ENCODE measurements at regions not wholly inside any gene's neighbourhood (a gene's known extent, or its start where the extent isn't known, plus 50 kb on each side); places are given as distances from the start of the nearest gene placed in this dataset.

- 0 out of 3 replicates have a peak, but pooled peaks cover 9% of the 10 kb centered on the region for H3K9me3 ChIP-seq
- TF ChIP-seq, protein P1, sequence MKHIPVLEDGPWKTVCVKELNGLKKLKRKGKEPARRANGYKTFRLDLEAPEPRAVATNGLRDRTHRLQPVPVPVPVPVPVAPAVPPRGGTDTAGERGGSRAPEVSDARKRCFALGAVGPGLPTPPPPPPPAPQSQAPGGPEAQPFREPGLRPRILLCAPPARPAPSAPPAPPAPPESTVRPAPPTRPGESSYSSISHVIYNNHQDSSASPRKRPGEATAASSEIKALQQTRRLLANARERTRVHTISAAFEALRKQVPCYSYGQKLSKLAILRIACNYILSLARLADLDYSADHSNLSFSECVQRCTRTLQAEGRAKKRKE (CRISPR knock-in tag; IDR thresholded peaks at IDR 0.05; ENCODE audit: low read depth), result no peak
- TF ChIP-seq, protein P2, sequence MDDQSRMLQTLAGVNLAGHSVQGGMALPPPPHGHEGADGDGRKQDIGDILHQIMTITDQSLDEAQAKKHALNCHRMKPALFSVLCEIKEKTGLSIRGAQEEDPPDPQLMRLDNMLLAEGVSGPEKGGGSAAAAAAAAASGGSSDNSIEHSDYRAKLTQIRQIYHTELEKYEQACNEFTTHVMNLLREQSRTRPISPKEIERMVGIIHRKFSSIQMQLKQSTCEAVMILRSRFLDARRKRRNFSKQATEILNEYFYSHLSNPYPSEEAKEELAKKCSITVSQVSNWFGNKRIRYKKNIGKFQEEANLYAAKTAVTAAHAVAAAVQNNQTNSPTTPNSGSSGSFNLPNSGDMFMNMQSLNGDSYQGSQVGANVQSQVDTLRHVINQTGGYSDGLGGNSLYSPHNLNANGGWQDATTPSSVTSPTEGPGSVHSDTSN (IDR thresholded peaks at IDR 0.05), result no peak
- no peak for TF ChIP-seq HEYL (CRISPR knock-in tag; IDR thresholded peaks at IDR 0.05)
- no peak for ATAC-seq
- no peak for FAIRE-seq
- H3K4me2 ChIP-seq, result no peak overlapping the region
- no peak overlapping the region for H3K27ac ChIP-seq
- ChIA-PET CTCF (interaction anchor here (1.5 kb wide), 1 partner anchor 23 kb away, joined by 3 read pairs; no protein-coding TSS in a partner anchor), POLR2A (no interaction called here)
- WGBS (ENCODE audit: missing lambda C conversion rate), result 57% methylated on average over 4 of the region's 4 CpGs
- H3K4me1 ChIP-seq, result no peaks in the 10 kb centered on the region
- DNase-seq (ENCODE audit: low read depth in 1 of 2, low spot score in 1 of 2), result no peak
- H3K4me3 ChIP-seq, result no peak overlapping the region
Observed at GRCh38 chr19:28984315-28984714, 228.6 kb downstream of the UQCRFS1 start.

DNA sequence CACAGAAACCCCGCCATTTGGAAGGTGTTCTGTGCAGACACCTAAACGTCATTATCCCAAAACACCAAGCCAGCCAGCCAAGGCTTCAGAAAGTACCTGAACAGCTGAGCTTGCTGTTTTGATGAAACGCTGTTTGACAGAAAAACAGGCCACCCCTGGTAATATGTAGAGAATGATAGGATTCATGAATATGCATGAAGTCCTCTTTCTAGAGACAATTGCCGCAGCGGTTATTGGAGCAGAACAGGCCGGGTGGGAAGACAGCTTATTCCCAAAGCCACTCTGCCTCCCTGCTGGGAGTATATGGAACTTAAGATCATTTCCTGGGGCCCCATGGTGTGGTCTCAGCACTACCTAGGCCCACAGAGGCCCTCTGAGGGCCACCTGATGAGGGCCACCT is 229.5 kb downstream of the UQCRFS1 start:
- 55% methylated on average over 6 of the region's 6 CpGs for WGBS (ENCODE audit: missing lambda C conversion rate)
- ATAC-seq, result no peak
- POLR2A ChIA-PET, result no interaction called here

GRCh38 chr19:28981994-28982393 is 231.0 kb downstream of the UQCRFS1 start:
- POLR2A ChIA-PET, result no interaction called here
- no peak overlapping the region for H3K4me2 ChIP-seq
- H3K27ac ChIP-seq, result no peak overlapping the region
- WGBS (ENCODE audit: missing lambda C conversion rate), result 74% methylated on average over 2 of the region's 2 CpGs
- no peak overlapping the region for H3K4me3 ChIP-seq
- DNase-seq (ENCODE audit: low read depth in 1 of 2, low spot score in 1 of 2) (no peak), ATAC-seq (no peak), FAIRE-seq (no peak)
- H3K4me1 ChIP-seq, result no peaks in the 10 kb centered on the region
- CTCF ChIA-PET, result interaction anchor here (0.6 kb wide), 1 partner anchor 10 kb away, joined by 4 read pairs; no protein-coding TSS in a partner anchor
- H3K9me3 ChIP-seq, result 0 out of 3 replicates have a peak, but pooled peaks cover 9% of the 10 kb centered on the region
- TF ChIP-seq, protein P3, sequence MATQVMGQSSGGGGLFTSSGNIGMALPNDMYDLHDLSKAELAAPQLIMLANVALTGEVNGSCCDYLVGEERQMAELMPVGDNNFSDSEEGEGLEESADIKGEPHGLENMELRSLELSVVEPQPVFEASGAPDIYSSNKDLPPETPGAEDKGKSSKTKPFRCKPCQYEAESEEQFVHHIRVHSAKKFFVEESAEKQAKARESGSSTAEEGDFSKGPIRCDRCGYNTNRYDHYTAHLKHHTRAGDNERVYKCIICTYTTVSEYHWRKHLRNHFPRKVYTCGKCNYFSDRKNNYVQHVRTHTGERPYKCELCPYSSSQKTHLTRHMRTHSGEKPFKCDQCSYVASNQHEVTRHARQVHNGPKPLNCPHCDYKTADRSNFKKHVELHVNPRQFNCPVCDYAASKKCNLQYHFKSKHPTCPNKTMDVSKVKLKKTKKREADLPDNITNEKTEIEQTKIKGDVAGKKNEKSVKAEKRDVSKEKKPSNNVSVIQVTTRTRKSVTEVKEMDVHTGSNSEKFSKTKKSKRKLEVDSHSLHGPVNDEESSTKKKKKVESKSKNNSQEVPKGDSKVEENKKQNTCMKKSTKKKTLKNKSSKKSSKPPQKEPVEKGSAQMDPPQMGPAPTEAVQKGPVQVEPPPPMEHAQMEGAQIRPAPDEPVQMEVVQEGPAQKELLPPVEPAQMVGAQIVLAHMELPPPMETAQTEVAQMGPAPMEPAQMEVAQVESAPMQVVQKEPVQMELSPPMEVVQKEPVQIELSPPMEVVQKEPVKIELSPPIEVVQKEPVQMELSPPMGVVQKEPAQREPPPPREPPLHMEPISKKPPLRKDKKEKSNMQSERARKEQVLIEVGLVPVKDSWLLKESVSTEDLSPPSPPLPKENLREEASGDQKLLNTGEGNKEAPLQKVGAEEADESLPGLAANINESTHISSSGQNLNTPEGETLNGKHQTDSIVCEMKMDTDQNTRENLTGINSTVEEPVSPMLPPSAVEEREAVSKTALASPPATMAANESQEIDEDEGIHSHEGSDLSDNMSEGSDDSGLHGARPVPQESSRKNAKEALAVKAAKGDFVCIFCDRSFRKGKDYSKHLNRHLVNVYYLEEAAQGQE (IDR thresholded peaks at IDR 0.05), result no peak
- no peak for TF ChIP-seq TFCP2L1 (CRISPR knock-in tag; IDR thresholded peaks at IDR 0.05)
- no peak for TF ChIP-seq TP53 (CRISPR knock-in tag; IDR thresholded peaks at IDR 0.05)
- TF ChIP-seq MAFK (IDR thresholded peaks at IDR 0.05; ENCODE audit: partially characterized antibody), result no peak
- TF ChIP-seq NFE2L2 (conservative IDR thresholded peaks at IDR 0.05; ENCODE audit: low read length), result no peak
- TF ChIP-seq HOXB13 (CRISPR knock-in tag; IDR thresholded peaks at IDR 0.05; ENCODE audit: low read depth), result no peak
- TF ChIP-seq SREBF2 (IDR thresholded peaks at IDR 0.05), result no peak
- TF ChIP-seq CBX2 (IDR thresholded peaks at IDR 0.05; ENCODE audit: borderline replicate concordance, low read depth), result no peak
- TF ChIP-seq HEYL (CRISPR knock-in tag; IDR thresholded peaks at IDR 0.05), result no peak
- no peak for TF ChIP-seq HDAC2 (IDR thresholded peaks at IDR 0.05)
- no peak for TF ChIP-seq ESRRA (IDR thresholded peaks at IDR 0.05; ENCODE audit: borderline replicate concordance, low read length)

More for the DNA sequence above, 229.5 kb downstream of the UQCRFS1 start:
- H3K4me3 ChIP-seq, result no peak overlapping the region
- FAIRE-seq (no peak), DNase-seq (ENCODE audit: low read depth in 1 of 2, low spot score in 1 of 2) (no peak)
- H3K4me1 ChIP-seq, result no peaks in the 10 kb centered on the region
- H3K27ac ChIP-seq, result no peak overlapping the region
- CTCF ChIA-PET, result interaction anchor here (0.7 to 1.5 kb wide), 3 partner anchors 22 to 34 kb away, joined by 3 to 4 read pairs (median 4); no protein-coding TSS in a partner anchor
- TF ChIP-seq MAFK (IDR thresholded peaks at IDR 0.05; ENCODE audit: partially characterized antibody) (peak; percentile 34), NR3C1 (IDR thresholded peaks at IDR 0.05) (no peak), CEBPB (IDR thresholded peaks at IDR 0.05) (no peak)
- no peak overlapping the region for H3K4me2 ChIP-seq
- 0 out of 3 replicates have a peak, but pooled peaks cover 9% of the 10 kb centered on the region for H3K9me3 ChIP-seq

DNA sequence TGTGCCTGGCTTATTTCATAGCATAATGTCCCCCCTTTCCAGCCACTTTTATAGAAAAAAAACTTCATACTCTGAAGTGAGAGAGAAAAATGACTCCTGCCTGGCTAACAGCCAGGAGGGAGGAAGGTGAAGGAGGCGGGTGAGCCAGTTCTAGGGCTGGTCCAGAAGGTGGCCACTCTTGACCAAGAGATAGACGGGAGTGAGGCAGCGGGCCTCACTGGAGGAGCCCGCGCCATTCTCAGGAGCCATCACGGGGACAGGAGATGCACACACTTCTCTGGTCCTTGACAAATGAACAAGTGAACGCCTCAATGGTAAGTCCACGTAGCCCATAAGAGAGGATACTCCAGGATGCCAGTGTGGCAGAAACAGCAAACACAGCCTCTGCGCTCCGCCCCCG is 231.4 kb downstream of the UQCRFS1 start:
- Histone ChIP-seq H3K4me1 (no peaks in the 10 kb centered on the region), H3K4me3 (no peak overlapping the region), H3K4me2 (no peak overlapping the region), H3K27ac (no peak overlapping the region), H3K9me3 (0 out of 3 replicates have a peak, but pooled peaks cover 9% of the 10 kb centered on the region)
- ChIA-PET POLR2A (no interaction called here), CTCF (no interaction called here)
- DNase-seq (ENCODE audit: low read depth in 1 of 2, low spot score in 1 of 2) (no peak), ATAC-seq (no peak), FAIRE-seq (no peak)
- WGBS (ENCODE audit: missing lambda C conversion rate), result 40% methylated on average over 11 of the region's 11 CpGs
- TF ChIP-seq FOXS1 (CRISPR knock-in tag; IDR thresholded peaks at IDR 0.05), result no peak
- no peak for TF ChIP-seq EHMT2 (IDR thresholded peaks at IDR 0.05; ENCODE audit: low read depth)
- TF ChIP-seq JUN (IDR thresholded peaks at IDR 0.05), result no peak
- TF ChIP-seq NFE2L2 (conservative IDR thresholded peaks at IDR 0.05; ENCODE audit: low read length), result no peak
- no peak for TF ChIP-seq MYC (IDR thresholded peaks at IDR 0.05; ENCODE audit: borderline replicate concordance, low read length)
- no peak for TF ChIP-seq HOXB5 (CRISPR knock-in tag; IDR thresholded peaks at IDR 0.05)
- no peak for TF ChIP-seq USF2 (IDR thresholded peaks at IDR 0.05)
- no peak for TF ChIP-seq CBX8 (IDR thresholded peaks at IDR 0.05)
- no peak for TF ChIP-seq CEBPB (IDR thresholded peaks at IDR 0.05)
- no peak for TF ChIP-seq RCOR1 (IDR thresholded peaks at IDR 0.05; ENCODE audit: low read depth, low read length)
- TF ChIP-seq NR3C1 (IDR thresholded peaks at IDR 0.05), result no peak
- no peak for TF ChIP-seq CHD4 (IDR thresholded peaks at IDR 0.05; ENCODE audit: borderline replicate concordance)
- no peak for TF ChIP-seq TP53 (CRISPR knock-in tag; IDR thresholded peaks at IDR 0.05)
- no peak for TF ChIP-seq MAFK (IDR thresholded peaks at IDR 0.05; ENCODE audit: partially characterized antibody)
- no peak for TF ChIP-seq SREBF2 (IDR thresholded peaks at IDR 0.05)
- no peak for TF ChIP-seq CBX2 (IDR thresholded peaks at IDR 0.05; ENCODE audit: borderline replicate concordance, low read depth)

Data from A549 (cell line).